ENCODE measurements at regions not wholly inside any gene's neighbourhood (a gene's known extent, or its start where the extent isn't known, plus 50 kb on each side); places are given as distances from the start of the nearest gene placed in this dataset.

GRCh38 chr10:81534991-81535390, 340.0 kb upstream of the NRG3 start:
- TF ChIP-seq, protein P1, sequence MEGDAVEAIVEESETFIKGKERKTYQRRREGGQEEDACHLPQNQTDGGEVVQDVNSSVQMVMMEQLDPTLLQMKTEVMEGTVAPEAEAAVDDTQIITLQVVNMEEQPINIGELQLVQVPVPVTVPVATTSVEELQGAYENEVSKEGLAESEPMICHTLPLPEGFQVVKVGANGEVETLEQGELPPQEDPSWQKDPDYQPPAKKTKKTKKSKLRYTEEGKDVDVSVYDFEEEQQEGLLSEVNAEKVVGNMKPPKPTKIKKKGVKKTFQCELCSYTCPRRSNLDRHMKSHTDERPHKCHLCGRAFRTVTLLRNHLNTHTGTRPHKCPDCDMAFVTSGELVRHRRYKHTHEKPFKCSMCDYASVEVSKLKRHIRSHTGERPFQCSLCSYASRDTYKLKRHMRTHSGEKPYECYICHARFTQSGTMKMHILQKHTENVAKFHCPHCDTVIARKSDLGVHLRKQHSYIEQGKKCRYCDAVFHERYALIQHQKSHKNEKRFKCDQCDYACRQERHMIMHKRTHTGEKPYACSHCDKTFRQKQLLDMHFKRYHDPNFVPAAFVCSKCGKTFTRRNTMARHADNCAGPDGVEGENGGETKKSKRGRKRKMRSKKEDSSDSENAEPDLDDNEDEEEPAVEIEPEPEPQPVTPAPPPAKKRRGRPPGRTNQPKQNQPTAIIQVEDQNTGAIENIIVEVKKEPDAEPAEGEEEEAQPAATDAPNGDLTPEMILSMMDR (IDR thresholded peaks at IDR 0.05; ENCODE audit: control extremely low read depth, extremely low read depth, low read depth, missing control alignments), result no peak
- CTCF ChIA-PET, result no interaction called here
- no peak for DNase-seq (ENCODE audit: extremely low spot score)
- POLR2A ChIA-PET, result no interaction called here

GRCh38 chr10:81541517-81541916, 333.5 kb upstream of the NRG3 start:
- no peak for DNase-seq (ENCODE audit: extremely low spot score)
- ChIA-PET POLR2A (no interaction called here), CTCF (no interaction called here)
- TF ChIP-seq, protein P1 (IDR thresholded peaks at IDR 0.05; ENCODE audit: control extremely low read depth, extremely low read depth, low read depth, missing control alignments), result no peak

GRCh38 chr10:81546243-81546642, 328.8 kb upstream of the NRG3 start:
- POLR2A ChIA-PET, result no interaction called here
- CTCF ChIA-PET, result no interaction called here
- no peak for DNase-seq (ENCODE audit: extremely low spot score)
- TF ChIP-seq, protein P1 (IDR thresholded peaks at IDR 0.05; ENCODE audit: control extremely low read depth, extremely low read depth, low read depth, missing control alignments), result no peak

GRCh38 chr10:81548160-81548559, 326.8 kb upstream of the NRG3 start:
- TF ChIP-seq, protein P1 (IDR thresholded peaks at IDR 0.05; ENCODE audit: control extremely low read depth, extremely low read depth, low read depth, missing control alignments), result no peak
- POLR2A ChIA-PET, result no interaction called here
- CTCF ChIA-PET, result no interaction called here

DNA sequence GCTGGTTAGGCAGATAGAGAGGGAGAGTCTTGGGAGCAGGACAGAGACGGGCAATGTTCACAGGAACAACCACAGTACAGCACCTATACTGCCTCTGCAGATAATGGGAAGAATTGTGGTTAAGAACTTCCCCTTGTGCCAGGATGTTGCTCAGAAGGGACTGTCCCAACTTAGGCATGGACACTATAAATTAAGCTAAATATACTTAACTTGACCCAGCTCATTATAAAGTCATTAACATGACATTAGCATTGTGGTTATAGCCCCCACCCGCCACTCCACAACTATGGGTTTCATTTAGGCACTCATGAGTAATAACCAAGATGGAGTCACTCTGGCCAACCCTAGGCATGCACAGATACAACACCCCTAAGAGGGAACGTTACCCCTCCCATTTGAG, 310.9 kb upstream of the NRG3 start:
- TF ChIP-seq, protein P1 (IDR thresholded peaks at IDR 0.05; ENCODE audit: control extremely low read depth, extremely low read depth, low read depth, missing control alignments), result no peak
- POLR2A ChIA-PET, result no interaction called here
- CTCF ChIA-PET, result no interaction called here
- no peak for DNase-seq (ENCODE audit: extremely low spot score)

More at GRCh38 chr10:81548160-81548559, 326.8 kb upstream of the NRG3 start:
- no peak for DNase-seq (ENCODE audit: extremely low spot score)

DNA sequence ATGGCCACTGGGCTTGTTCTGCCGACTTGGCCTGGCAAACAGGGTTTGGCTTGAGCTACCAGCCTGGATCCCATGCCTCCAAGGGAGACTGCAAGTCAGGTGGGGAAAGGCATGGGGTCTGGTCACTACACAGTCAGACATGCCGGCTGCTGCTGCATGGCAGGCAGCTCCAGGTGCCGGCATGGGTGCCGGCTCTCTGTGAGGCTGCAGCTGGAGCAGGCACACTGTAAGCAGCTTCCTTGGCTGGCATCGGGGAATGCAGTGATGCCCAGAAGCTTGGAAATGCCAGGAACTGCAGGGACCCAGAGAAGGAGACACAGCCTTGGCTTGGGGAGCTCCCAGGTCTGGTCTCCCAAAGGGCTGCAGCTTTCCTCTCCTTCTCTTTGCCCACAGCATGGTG, 305.5 kb upstream of the NRG3 start:
- ChIA-PET POLR2A (no interaction called here), CTCF (no interaction called here)
- TF ChIP-seq, protein P1 (IDR thresholded peaks at IDR 0.05; ENCODE audit: control extremely low read depth, extremely low read depth, low read depth, missing control alignments), result no peak
- no peak for DNase-seq (ENCODE audit: extremely low spot score)

DNA sequence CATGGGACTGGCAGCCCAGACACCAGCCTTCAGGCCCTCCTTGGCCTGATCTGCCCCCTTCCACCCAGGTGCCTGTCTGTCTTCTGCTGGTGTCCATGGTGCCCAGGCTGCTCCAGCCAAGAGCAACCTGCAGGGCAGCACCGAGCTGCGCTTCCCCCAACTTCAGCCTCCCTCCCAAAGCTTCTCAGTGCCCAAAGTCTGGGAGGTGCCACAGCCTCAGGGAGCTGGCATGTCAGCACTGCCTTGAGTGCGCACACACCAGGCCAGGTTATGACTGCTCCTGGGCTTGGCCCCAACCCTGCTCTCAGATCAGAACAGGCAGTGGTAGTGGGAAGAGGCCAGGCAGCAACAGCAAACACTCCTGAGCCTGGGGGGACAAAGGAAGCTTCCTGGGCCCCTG, 304.6 kb upstream of the NRG3 start:
- DNase-seq (ENCODE audit: extremely low spot score), result no peak
- TF ChIP-seq, protein P1 (IDR thresholded peaks at IDR 0.05; ENCODE audit: control extremely low read depth, extremely low read depth, low read depth, missing control alignments), result no peak
- CTCF ChIA-PET, result no interaction called here
- POLR2A ChIA-PET, result no interaction called here

Data from GM10248 (cell line).